Suprapubic skin (tissue), 4 donors: ENCODE measurements at regions not wholly inside any gene's neighbourhood (a gene's known extent, or its start where the extent isn't known, plus 50 kb on each side); places are given as distances from the start of the nearest gene placed in this dataset.

Experiments used
- DNase-seq, 2 donors: peaks; one replicate each; pipeline ENCODE4 v3.0.0-alpha.2; 2019; ENCODE audit warnings: low spot score in 2 of 2
- H3K27ac ChIP-seq: fragments of 200-600 bp; sonication (generic); one replicate; pipeline ENCODE4 v1.5.1; 2019
- H3K27me3 ChIP-seq: fragments of 200-600 bp; sonication (generic); one replicate; pipeline ENCODE4 v1.5.1; 2019
- H3K36me3 ChIP-seq: fragments of 200-600 bp; sonication (generic); one replicate; pipeline ENCODE4 v1.5.1; 2019
- H3K4me1 ChIP-seq: fragments of 200-600 bp; sonication (generic); one replicate; pipeline ENCODE4 v1.5.1; 2019
- H3K4me3 ChIP-seq: fragments of 200-600 bp; sonication (generic); one replicate; pipeline ENCODE4 v1.5.1; 2019; ENCODE audit warnings: mild to moderate bottlenecking
- H3K9me3 ChIP-seq: fragments of 200-600 bp; sonication (generic); one replicate; pipeline ENCODE4 v1.5.1; 2019
- CTCF ChIP-seq, 2 donors: fragments of 200-600 bp in 1 of 2; fragments of 450-650 bp in 1 of 2; sonication (generic) in 1 of 2; IDR thresholded peaks; one replicate each; pipeline ENCODE4 v1.5.1; 2016 to 2019; ENCODE audit warnings: antibody characterized with exemption in 2 of 2, mild to moderate bottlenecking in 1 of 2, moderate library complexity in 1 of 2
- EP300 ChIP-seq: sonication (generic); formaldehyde crosslinking; IDR thresholded peaks from one replicate; pipeline ENCODE4 v1.6.1; 2017; ENCODE audit warnings: antibody characterized with exemption
- POLR2A ChIP-seq, 2 donors: fragments of 450-650 bp; IDR thresholded peaks; one replicate each; pipeline ENCODE4 v1.6.1; 2017; ENCODE audit warnings: antibody characterized with exemption in 2 of 2, mild to moderate bottlenecking in 2 of 2, moderate library complexity in 2 of 2
- POLR2AphosphoS5 ChIP-seq, 3 donors: sonication (generic); formaldehyde crosslinking; IDR thresholded peaks; one replicate each; pipeline ENCODE4 v1.6.1; 2017; ENCODE audit warnings: antibody characterized with exemption in 3 of 3
- WGBS: methylation state at CpG from one replicate; pipeline ENCODE4 v1.1.5; 2018; 5-methylcytosine and 5-hydroxymethylcytosine counted together

- no peaks in the 10 kb centered on the region for H3K4me1 ChIP-seq
- H3K27ac ChIP-seq = no peak overlapping the region
- H3K9me3 ChIP-seq = no peaks in the 10 kb centered on the region
- no peaks in the 10 kb centered on the region for H3K36me3 ChIP-seq
- no peak for DNase-seq
- no peak overlapping the region for H3K4me3 ChIP-seq
- 68% methylated on average over 3 of the region's 3 CpGs for WGBS
- no peaks in the 10 kb centered on the region for H3K27me3 ChIP-seq
- TF ChIP-seq EP300 = no peak
- no peak for TF ChIP-seq POLR2A (IDR thresholded peaks at IDR 0.05)
- no peak for TF ChIP-seq CTCF (IDR thresholded peaks at IDR 0.05)
- TF ChIP-seq POLR2AphosphoS5 (IDR thresholded peaks at IDR 0.05) = no peak
Observed at GRCh38 chr9:80467632-80468031, 895.9 kb downstream of the TLE4 start.

DNA sequence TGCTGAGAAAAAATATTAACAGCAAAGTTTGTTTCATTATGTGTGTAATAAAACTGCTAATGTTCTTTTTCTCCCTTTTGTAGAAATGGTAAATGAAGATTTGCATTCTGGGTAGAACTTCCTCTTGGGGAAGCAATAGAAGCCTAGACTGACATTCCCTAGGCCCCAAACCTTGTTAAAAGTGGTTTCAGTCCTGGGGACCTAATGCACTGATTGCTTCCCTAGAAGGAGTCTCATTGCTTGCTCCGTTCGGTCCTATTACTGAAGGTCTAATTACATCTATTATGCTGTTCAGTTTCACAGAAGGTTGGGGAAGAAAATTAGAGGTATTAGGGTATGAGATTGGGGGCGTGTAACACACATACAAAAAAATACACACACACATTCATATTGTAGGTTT is 893.8 kb downstream of the TLE4 start:
- Histone ChIP-seq H3K4me1 (no peaks in the 10 kb centered on the region), H3K27me3 (no peaks in the 10 kb centered on the region), H3K9me3 (no peaks in the 10 kb centered on the region), H3K36me3 (no peaks in the 10 kb centered on the region), H3K4me3 (no peak overlapping the region), H3K27ac (no peak overlapping the region)
- TF ChIP-seq CTCF (IDR thresholded peaks at IDR 0.05) (no peak), POLR2AphosphoS5 (IDR thresholded peaks at IDR 0.05) (no peak), EP300 (no peak), POLR2A (IDR thresholded peaks at IDR 0.05) (no peak)
- no peak for DNase-seq
- WGBS = 92% methylated on average over 3 of the region's 3 CpGs

- no peak for TF ChIP-seq POLR2AphosphoS5 (IDR thresholded peaks at IDR 0.05)
- TF ChIP-seq POLR2A (IDR thresholded peaks at IDR 0.05) = no peak
- no peak for TF ChIP-seq CTCF (IDR thresholded peaks at IDR 0.05)
- no peak for TF ChIP-seq EP300
- Histone ChIP-seq H3K36me3 (no peaks in the 10 kb centered on the region), H3K4me1 (no peaks in the 10 kb centered on the region), H3K4me3 (no peak overlapping the region), H3K27ac (no peak overlapping the region), H3K9me3 (no peaks in the 10 kb centered on the region), H3K27me3 (no peaks in the 10 kb centered on the region)
- WGBS = 57% methylated on average over 4 of the region's 4 CpGs
- no peak for DNase-seq
Observed at GRCh38 chr9:80449513-80449912, 877.7 kb downstream of the TLE4 start.

- DNase-seq = no peak
- no peak overlapping the region for H3K4me3 ChIP-seq
- H3K4me1 ChIP-seq = no peaks in the 10 kb centered on the region
- H3K36me3 ChIP-seq = no peaks in the 10 kb centered on the region
- H3K9me3 ChIP-seq = no peaks in the 10 kb centered on the region
- no peaks in the 10 kb centered on the region for H3K27me3 ChIP-seq
- H3K27ac ChIP-seq = no peak overlapping the region
- TF ChIP-seq EP300 (no peak), POLR2A (IDR thresholded peaks at IDR 0.05) (no peak), POLR2AphosphoS5 (IDR thresholded peaks at IDR 0.05) (no peak), CTCF (IDR thresholded peaks at IDR 0.05) (no peak)
- WGBS = 71% methylated on average over 2 of the region's 2 CpGs
Observed at GRCh38 chr9:80448996-80449395, 877.2 kb downstream of the TLE4 start.

DNA sequence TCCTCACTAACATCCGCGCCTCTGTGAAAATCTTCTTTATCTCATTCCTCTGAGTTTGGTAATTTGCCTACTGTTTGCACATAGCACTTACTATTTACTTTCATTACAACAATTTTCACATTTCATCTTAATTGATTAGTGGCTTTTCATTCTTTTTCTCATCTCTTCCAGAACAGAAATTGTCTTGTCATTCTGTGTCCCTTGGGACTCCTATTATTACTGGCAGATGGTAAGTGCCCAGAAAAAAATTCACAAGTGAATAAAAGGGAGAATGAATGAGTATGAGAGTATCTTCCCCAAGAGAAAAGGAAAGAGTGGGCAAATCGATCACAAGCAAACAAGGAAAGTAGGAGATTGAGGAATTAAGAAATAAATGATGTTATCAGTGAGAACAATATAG is 876.1 kb downstream of the TLE4 start:
- Histone ChIP-seq H3K9me3 (no peaks in the 10 kb centered on the region), H3K27me3 (no peaks in the 10 kb centered on the region), H3K36me3 (no peaks in the 10 kb centered on the region), H3K4me3 (no peak overlapping the region), H3K27ac (no peak overlapping the region), H3K4me1 (no peaks in the 10 kb centered on the region)
- WGBS = 91% methylated on average over 3 of the region's 3 CpGs
- TF ChIP-seq POLR2AphosphoS5 (IDR thresholded peaks at IDR 0.05) (no peak), EP300 (no peak), CTCF (IDR thresholded peaks at IDR 0.05) (no peak), POLR2A (IDR thresholded peaks at IDR 0.05) (no peak)
- DNase-seq = no peak
